SU-DHL-6 (cell line): ENCODE measurements at regions not wholly inside any gene's neighbourhood (a gene's known extent, or its start where the extent isn't known, plus 50 kb on each side); places are given as distances from the start of the nearest gene placed in this dataset.

Experiments used
- H2AFZ ChIP-seq: fragments of 200-600 bp; sonication (generic); 2 replicates; pipeline ENCODE4 v1.6.1; 2014; ENCODE audit warnings: low read depth, mild to moderate bottlenecking, moderate library complexity, mixed read lengths, antibody characterized with exemption, low read length; ENCODE audit not compliant: severe bottlenecking
- H3F3A ChIP-seq: fragments of 200-600 bp; shearing (Covaris generic); 2 replicates; pipeline ENCODE4 v1.6.0; 2016; ENCODE audit warnings: antibody characterized with exemption, mild to moderate bottlenecking; ENCODE audit not compliant: insufficient read depth
- H3K27ac ChIP-seq: fragments of 200-600 bp; sonication (generic); 2 replicates; pipeline ENCODE4 v1.5.1; 2016; ENCODE audit warnings: low read depth, mild to moderate bottlenecking, low read length, moderate library complexity, mixed read lengths
- H3K27me3 ChIP-seq: fragments of 200-600 bp; sonication (generic), shearing (Covaris generic); 2 replicates; pipeline ENCODE4 v1.6.0; 2014; ENCODE audit warnings: mild to moderate bottlenecking, low read length
- H3K36me3 ChIP-seq: fragments of 200-600 bp; sonication (generic); 2 replicates; pipeline ENCODE4 v1.6.1; 2014; ENCODE audit warnings: mild to moderate bottlenecking, low read length, mixed read lengths
- H3K4me2 ChIP-seq: fragments of 300-600, 200-600 bp; shearing (Covaris generic), sonication (generic); 2 replicates; pipeline ENCODE4 v1.6.0; 2014; ENCODE audit warnings: low read length, low read depth, mild to moderate bottlenecking; ENCODE audit not compliant: poor library complexity, severe bottlenecking
- H3K4me3 ChIP-seq: fragments of 200-600 bp; sonication (generic); 2 replicates; pipeline ENCODE4 v1.5.1; 2014; ENCODE audit warnings: antibody characterized with exemption, low read length, mild to moderate bottlenecking, mixed read lengths; ENCODE audit not compliant: insufficient read depth, poor library complexity, severe bottlenecking
- H3K79me2 ChIP-seq: fragments of 200-600 bp; sonication (generic); 2 replicates; pipeline ENCODE4 v1.6.1; 2014; ENCODE audit warnings: mild to moderate bottlenecking, low read length, moderate library complexity; ENCODE audit not compliant: insufficient read depth
- H3K9ac ChIP-seq: fragments of 200-600 bp; sonication (generic); 2 replicates; pipeline ENCODE4 v1.7.0; 2014; ENCODE audit warnings: mild to moderate bottlenecking, low read length
- H3K9me2 ChIP-seq: fragments of 200-600 bp; sonication (generic); replicated peaks from 2 replicates; pipeline ENCODE4 v1.6.1; 2014; ENCODE audit warnings: low read length; ENCODE audit not compliant: insufficient read depth
- H3K9me3 ChIP-seq: fragments of 200-600 bp; sonication (generic); 2 replicates; pipeline ENCODE4 v1.6.1; 2014; ENCODE audit warnings: low read length, mixed read lengths; ENCODE audit not compliant: insufficient read depth
- H4K20me1 ChIP-seq: fragments of 200-600 bp; sonication (generic); 2 replicates; pipeline ENCODE4 v1.6.1; 2014; ENCODE audit warnings: low read depth, mild to moderate bottlenecking, antibody characterized with exemption, low read length, moderate library complexity, mixed read lengths
- EZH2phosphoT487 ChIP-seq: fragments of 200-600 bp; sonication (generic), shearing (Covaris generic); conservative IDR thresholded peaks from 2 replicates; pipeline ENCODE4 v1.6.1; 2018; ENCODE audit warnings: mild to moderate bottlenecking, antibody characterized with exemption, low read length, moderate library complexity, mixed read lengths
- TF ChIP-seq, protein P1 (sequence below): fragments of 200-600 bp; sonication (generic); IDR thresholded peaks from one replicate; pipeline ENCODE4 v1.5.1; 2017; ENCODE audit warnings: antibody characterized with exemption, mild to moderate bottlenecking, low read length, moderate library complexity; ENCODE audit not compliant: insufficient read depth, poor library complexity, severe bottlenecking

DNA sequence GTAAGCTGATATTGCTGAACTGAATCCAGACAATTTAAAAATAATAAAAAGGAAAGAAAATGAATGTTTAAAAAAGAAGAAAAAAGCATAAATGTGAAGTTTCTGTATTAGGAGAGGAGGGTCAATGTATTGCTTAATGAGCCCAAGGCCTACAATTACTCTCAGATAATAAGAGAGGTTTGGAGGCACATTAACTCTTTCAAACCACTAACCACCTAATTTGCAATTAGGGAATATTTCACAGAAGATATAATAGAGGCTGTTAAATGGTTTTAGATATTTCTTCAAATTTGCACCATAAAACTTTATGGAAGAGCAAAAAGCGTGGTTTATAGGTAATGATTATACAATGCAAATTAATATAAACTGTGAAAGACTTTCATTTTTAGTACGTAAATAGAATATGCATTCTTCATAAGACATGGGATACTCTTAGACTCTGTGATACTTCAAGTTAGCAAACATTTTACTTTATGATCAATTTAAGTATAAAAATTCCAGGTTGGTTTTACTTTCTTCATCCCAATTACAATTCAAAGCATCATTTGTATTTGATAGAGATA lies 364.2 kb upstream of the GALNTL6 start:
- H3K9me2 ChIP-seq = no peaks in the 10 kb centered on the region
- TF ChIP-seq, protein P1, sequence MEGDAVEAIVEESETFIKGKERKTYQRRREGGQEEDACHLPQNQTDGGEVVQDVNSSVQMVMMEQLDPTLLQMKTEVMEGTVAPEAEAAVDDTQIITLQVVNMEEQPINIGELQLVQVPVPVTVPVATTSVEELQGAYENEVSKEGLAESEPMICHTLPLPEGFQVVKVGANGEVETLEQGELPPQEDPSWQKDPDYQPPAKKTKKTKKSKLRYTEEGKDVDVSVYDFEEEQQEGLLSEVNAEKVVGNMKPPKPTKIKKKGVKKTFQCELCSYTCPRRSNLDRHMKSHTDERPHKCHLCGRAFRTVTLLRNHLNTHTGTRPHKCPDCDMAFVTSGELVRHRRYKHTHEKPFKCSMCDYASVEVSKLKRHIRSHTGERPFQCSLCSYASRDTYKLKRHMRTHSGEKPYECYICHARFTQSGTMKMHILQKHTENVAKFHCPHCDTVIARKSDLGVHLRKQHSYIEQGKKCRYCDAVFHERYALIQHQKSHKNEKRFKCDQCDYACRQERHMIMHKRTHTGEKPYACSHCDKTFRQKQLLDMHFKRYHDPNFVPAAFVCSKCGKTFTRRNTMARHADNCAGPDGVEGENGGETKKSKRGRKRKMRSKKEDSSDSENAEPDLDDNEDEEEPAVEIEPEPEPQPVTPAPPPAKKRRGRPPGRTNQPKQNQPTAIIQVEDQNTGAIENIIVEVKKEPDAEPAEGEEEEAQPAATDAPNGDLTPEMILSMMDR = no peak
- no peaks in the 10 kb centered on the region for H3K36me3 ChIP-seq
- H3K4me2 ChIP-seq = no peak overlapping the region
- no peaks in the 10 kb centered on the region for H3F3A ChIP-seq
- no peaks in the 10 kb centered on the region for H3K79me2 ChIP-seq
- no peaks in the 10 kb centered on the region for H3K9me3 ChIP-seq
- H3K27me3 ChIP-seq = no peaks in the 10 kb centered on the region
- no peaks in the 10 kb centered on the region for H4K20me1 ChIP-seq
- H3K9ac ChIP-seq = no peak overlapping the region
- H3K27ac ChIP-seq = no peak overlapping the region
- H2AFZ ChIP-seq = no peak overlapping the region
- no peak overlapping the region for H3K4me3 ChIP-seq

DNA sequence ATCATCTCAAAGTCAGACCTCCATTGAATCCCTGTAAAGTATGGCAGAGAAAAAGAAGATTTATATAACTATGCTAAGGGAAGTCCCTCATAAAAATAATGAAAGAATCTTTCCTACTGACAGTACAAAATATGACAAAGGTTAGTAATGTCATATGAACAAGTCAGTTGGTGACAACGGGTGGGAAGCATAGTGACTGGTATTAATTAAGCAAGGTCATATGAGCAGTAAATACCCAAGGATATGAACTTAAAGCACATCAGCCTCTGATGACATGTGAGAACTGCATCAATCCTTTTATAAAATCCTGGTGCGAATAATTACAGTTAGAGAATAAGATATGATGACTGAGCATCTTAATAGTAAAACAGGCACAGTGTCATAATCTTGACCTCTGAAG lies 364.8 kb upstream of the GALNTL6 start:
- H3K4me3 ChIP-seq = no peak overlapping the region
- no peak overlapping the region for H3K27ac ChIP-seq
- H2AFZ ChIP-seq = no peak overlapping the region
- no peaks in the 10 kb centered on the region for H4K20me1 ChIP-seq
- H3K79me2 ChIP-seq = no peaks in the 10 kb centered on the region
- TF ChIP-seq EZH2phosphoT487 = no peak
- no peak overlapping the region for H3K9ac ChIP-seq
- no peaks in the 10 kb centered on the region for H3K36me3 ChIP-seq
- no peaks in the 10 kb centered on the region for H3K9me2 ChIP-seq
- H3K27me3 ChIP-seq = no peaks in the 10 kb centered on the region
- no peaks in the 10 kb centered on the region for H3K9me3 ChIP-seq
- H3F3A ChIP-seq = no peaks in the 10 kb centered on the region
- no peak overlapping the region for H3K4me2 ChIP-seq

DNA sequence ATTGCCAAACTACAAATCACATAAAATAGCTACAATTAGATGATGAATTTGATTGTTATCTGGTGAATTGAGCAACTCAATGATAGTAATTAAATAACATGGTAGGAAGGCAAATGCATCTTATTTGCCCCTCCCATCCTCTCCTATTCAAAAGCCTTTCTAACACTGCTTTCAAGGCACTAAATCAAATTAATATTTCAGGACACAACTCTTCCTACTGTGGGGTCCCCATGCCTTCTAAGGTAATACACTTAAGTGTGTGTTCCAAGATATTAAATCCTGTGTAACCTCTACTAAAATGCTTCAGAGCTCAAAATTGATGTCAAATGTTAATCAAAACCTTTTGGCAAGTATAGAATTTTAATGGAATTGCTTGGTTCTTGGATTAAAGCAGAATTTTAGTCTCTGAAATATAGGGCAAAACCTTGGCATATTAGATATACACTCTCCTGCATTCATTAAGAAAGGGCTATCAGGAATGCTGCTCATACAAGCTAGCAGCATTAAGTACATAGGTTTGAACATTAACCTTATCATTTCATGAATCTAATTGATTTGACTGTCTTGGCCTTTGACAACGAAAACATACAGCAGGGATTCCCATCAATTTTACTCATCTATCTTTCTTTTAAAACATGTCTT lies 371.8 kb upstream of the GALNTL6 start:
- Histone ChIP-seq H3K4me3 (no peak overlapping the region), H4K20me1 (no peaks in the 10 kb centered on the region), H3K79me2 (no peaks in the 10 kb centered on the region), H2AFZ (no peak overlapping the region), H3K9me2 (no peaks in the 10 kb centered on the region), H3K27me3 (no peaks in the 10 kb centered on the region), H3K9ac (no peak overlapping the region), H3K27ac (no peak overlapping the region), H3K9me3 (no peaks in the 10 kb centered on the region), H3K36me3 (no peaks in the 10 kb centered on the region), H3K4me2 (no peak overlapping the region), H3F3A (no peaks in the 10 kb centered on the region)
- TF ChIP-seq, protein P1 = no peak
- no peak for TF ChIP-seq EZH2phosphoT487

DNA sequence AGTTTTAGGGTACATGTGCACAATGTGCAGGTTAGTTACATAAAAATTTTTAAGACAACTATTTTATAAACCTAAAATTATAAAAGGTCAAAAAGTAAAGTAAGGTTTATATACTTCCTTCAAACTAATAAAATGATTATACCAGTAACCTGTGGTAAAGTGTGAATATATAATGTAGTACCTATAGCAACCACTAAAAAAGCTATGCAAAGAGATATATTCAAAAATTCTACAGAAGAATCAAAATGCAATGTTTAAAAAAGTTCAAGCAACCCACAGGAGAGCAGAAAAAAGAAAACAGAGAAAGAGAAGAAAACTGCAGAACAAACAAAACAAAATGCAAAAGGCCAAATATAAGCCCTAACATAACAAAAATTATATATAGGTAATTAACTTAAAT lies 379.5 kb upstream of the GALNTL6 start:
- Histone ChIP-seq H3F3A (no peaks in the 10 kb centered on the region), H3K27me3 (no peaks in the 10 kb centered on the region), H3K79me2 (no peaks in the 10 kb centered on the region), H3K4me2 (no peak overlapping the region), H3K4me3 (no peak overlapping the region), H3K9me2 (no peaks in the 10 kb centered on the region), H3K9me3 (no peaks in the 10 kb centered on the region), H4K20me1 (no peaks in the 10 kb centered on the region), H3K36me3 (no peaks in the 10 kb centered on the region), H3K9ac (no peak overlapping the region), H3K27ac (no peak overlapping the region), H2AFZ (no peak overlapping the region)
- TF ChIP-seq, protein P1 = no peak
- no peak for TF ChIP-seq EZH2phosphoT487
